ENCODE measurements at regions not wholly inside any gene's neighbourhood (a gene's known extent, or its start where the extent isn't known, plus 50 kb on each side); places are given as distances from the start of the nearest gene placed in this dataset.
A peak's percentile ranks its signal among the peaks of the same experiment; 100 is the strongest.

DNA sequence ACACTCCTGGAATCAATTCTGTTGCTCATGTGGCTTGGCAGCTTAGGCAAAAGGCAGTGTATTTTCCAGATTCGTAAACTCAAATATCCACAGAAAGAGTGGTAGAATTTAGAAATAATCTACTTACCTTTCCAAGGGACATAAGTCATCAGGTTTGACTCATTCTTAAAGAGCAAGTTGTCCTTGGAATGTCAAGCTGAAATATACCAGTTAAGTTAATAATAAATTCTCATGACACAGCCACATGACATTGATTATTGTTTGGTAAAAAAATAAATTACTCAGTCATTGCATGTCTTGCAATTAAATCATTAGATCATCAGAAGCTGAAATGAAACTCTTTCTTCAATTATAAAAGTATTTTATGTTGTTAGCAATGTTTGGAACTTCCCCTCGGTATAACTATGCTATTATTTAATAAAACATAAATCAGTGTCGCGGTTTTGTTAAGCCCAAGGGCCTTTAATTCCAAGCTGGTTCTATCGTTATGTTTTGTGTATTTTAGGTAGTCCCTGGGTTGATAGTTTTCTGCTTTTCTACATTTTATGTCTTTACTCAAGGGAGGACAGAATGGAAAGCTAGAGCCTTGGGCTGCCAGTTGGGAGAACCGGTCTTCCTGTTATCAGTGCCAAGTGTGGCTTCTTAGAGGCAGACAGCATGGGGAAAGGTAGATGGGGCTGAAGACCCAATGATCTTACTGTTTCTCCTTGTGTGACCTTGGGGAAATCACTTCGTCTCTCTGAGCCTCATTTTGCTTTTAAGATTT, 79.3 kb upstream of the PRLR start:
- Mint-ChIP-seq H3K9me3 (no peaks in the 10 kb centered on the region), H3K27me3 (peaks cover 6 to 26% (median 15%) of the 10 kb centered on the region in 3 donors), H3K4me3 (no peak overlapping the region), H3K4me1 (no peaks in the 10 kb centered on the region), H3K27ac (no peak overlapping the region), H3K36me3 (no peaks in the 10 kb centered on the region)
- no peak for DNase-seq
- no peak for ATAC-seq (ENCODE audit: low read depth in 2 of 2)

- no peak overlapping the region for H3K4me3 Mint-ChIP-seq
- DNase-seq (no peak), ATAC-seq (ENCODE audit: low read depth in 2 of 2) (no peak)
- peak overlapping the region in 1 of 6 donors; percentile 47 for H3K27ac Mint-ChIP-seq
- no peaks in the 10 kb centered on the region for H3K9me3 Mint-ChIP-seq
- H3K4me1 Mint-ChIP-seq: no peaks in the 10 kb centered on the region
- H3K27me3 Mint-ChIP-seq: peaks cover 6 to 25% (median 13%) of the 10 kb centered on the region in 3 donors
- no peaks in the 10 kb centered on the region for H3K36me3 Mint-ChIP-seq
Observed at GRCh38 chr5:35308421-35308820, 78.1 kb upstream of the PRLR start.

DNA sequence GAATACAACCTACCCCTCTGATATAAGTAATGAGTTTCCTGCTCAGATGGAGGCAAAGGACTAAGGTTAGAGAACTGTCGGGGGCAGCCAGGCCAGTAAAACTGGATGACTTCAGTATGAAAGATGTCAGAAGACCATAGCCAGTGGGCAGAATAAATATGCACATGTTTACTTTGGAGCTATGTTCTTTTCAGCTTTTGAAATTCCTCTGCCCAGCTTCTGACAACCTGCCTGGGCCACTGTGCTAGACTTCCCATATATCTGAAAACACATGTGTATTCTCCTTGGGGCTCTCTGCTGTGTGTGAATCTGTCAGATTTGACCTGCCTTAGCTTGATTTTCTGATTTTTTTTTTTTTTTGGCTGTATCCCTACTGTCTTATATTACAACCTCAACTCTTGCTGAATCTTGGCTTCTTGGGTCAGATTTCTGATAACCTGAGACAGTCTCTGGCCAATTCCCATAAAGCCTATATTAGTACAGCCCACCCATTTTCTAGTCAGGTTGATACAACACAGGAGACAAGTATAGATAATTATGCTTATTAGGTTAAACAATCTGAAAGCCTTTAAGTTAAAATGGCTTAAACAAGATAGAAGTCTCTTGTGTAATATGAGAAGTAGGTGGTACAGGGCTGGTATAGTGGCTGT, 76.6 kb upstream of the PRLR start:
- no peak for ATAC-seq (ENCODE audit: low read depth in 2 of 2)
- Mint-ChIP-seq H3K4me1 (no peaks in the 10 kb centered on the region), H3K9me3 (peaks cover 0 to 2% (median 0%) of the 10 kb centered on the region in 7 donors), H3K27me3 (peaks cover 6 to 21% (median 8%) of the 10 kb centered on the region in 3 donors), H3K27ac (no peak overlapping the region), H3K36me3 (no peaks in the 10 kb centered on the region), H3K4me3 (no peak overlapping the region)
- DNase-seq: no peak

- no peaks in the 10 kb centered on the region for H3K4me1 Mint-ChIP-seq
- H3K27me3 Mint-ChIP-seq: peaks cover 8 to 21% (median 11%) of the 10 kb centered on the region in 3 donors
- ATAC-seq (ENCODE audit: low read depth in 2 of 2): no peak
- no peak for DNase-seq
- H3K36me3 Mint-ChIP-seq: no peaks in the 10 kb centered on the region
- no peak overlapping the region for H3K4me3 Mint-ChIP-seq
- H3K9me3 Mint-ChIP-seq: peaks cover 0 to 6% (median 2%) of the 10 kb centered on the region in 7 donors
- no peak overlapping the region for H3K27ac Mint-ChIP-seq
Observed at GRCh38 chr5:35305336-35306020, 75.2 kb upstream of the PRLR start.

GRCh38 chr5:35304291-35304690, 74.0 kb upstream of the PRLR start:
- ATAC-seq (ENCODE audit: low read depth in 2 of 2): no peak
- Mint-ChIP-seq H3K27me3 (peaks cover 8 to 15% (median 11%) of the 10 kb centered on the region in 3 donors), H3K4me3 (no peak overlapping the region), H3K27ac (no peak overlapping the region), H3K36me3 (no peaks in the 10 kb centered on the region), H3K9me3 (peaks cover 0 to 12% (median 2%) of the 10 kb centered on the region in 7 donors), H3K4me1 (no peaks in the 10 kb centered on the region)
- no peak for DNase-seq

DNA sequence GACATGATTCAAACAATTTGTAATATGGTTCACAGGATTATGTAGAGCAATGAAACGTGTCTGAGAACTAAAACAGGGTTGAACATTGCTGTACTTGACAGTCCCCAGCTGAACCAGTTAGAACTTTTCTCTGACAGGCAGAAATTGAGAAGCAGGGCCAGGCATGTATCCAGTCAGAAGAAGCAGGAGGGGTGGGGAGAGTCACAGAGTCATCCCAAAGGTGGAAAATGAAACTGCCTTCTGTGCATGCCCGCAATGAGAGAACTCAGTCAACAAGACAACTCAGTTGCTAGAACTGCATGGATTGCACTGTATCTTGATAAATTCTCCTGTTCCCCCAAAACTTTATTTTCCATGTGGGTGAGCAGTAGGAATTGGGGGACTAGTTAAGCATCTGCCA, 72.9 kb upstream of the PRLR start:
- no peak overlapping the region for H3K4me3 Mint-ChIP-seq
- no peak overlapping the region for H3K27ac Mint-ChIP-seq
- no peaks in the 10 kb centered on the region for H3K4me1 Mint-ChIP-seq
- H3K27me3 Mint-ChIP-seq: peaks cover 8 to 15% (median 11%) of the 10 kb centered on the region in 3 donors
- peaks cover 0 to 12% (median 2%) of the 10 kb centered on the region in 7 donors for H3K9me3 Mint-ChIP-seq
- H3K36me3 Mint-ChIP-seq: no peaks in the 10 kb centered on the region
- ATAC-seq (ENCODE audit: low read depth in 2 of 2) (no peak), DNase-seq (no peak)

DNA sequence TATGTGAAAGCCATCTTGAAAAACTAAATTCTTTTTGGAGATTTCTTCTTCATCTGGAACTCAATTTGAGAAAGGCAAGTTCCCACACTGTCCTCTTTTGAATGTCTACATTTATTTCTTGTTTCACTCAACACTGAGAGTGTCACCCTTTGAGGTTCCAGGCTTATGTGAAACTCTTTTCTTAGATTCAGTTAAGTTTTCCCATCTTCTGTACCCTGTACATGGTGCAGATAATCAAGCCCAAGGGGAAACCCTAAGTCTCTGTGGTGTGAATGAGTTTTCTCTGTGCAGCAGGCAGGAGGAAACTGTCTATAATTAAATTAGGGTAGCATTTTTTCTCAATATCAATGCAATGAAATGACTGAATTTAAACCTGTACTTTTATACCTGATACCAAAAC, 72.3 kb upstream of the PRLR start:
- no peak for ATAC-seq (ENCODE audit: low read depth in 2 of 2)
- no peak overlapping the region for H3K27ac Mint-ChIP-seq
- DNase-seq: no peak
- H3K4me1 Mint-ChIP-seq: no peaks in the 10 kb centered on the region
- peaks cover 8 to 15% (median 11%) of the 10 kb centered on the region in 3 donors for H3K27me3 Mint-ChIP-seq
- H3K36me3 Mint-ChIP-seq: no peaks in the 10 kb centered on the region
- H3K9me3 Mint-ChIP-seq: peaks cover 0 to 12% (median 2%) of the 10 kb centered on the region in 7 donors
- no peak overlapping the region for H3K4me3 Mint-ChIP-seq

GRCh38 chr5:35297755-35298154, 67.5 kb upstream of the PRLR start:
- H3K9me3 Mint-ChIP-seq: peaks cover 0 to 23% (median 5%) of the 10 kb centered on the region in 7 donors
- peak overlapping the region in 1 of 8 donors; percentile 12 for H3K4me3 Mint-ChIP-seq
- no peaks in the 10 kb centered on the region for H3K36me3 Mint-ChIP-seq
- no peak overlapping the region for H3K27ac Mint-ChIP-seq
- DNase-seq (no peak), ATAC-seq (ENCODE audit: low read depth in 2 of 2) (no peak)
- H3K27me3 Mint-ChIP-seq: peaks cover 0 to 5% (median 0%) of the 10 kb centered on the region in 3 donors
- no peaks in the 10 kb centered on the region for H3K4me1 Mint-ChIP-seq

DNA sequence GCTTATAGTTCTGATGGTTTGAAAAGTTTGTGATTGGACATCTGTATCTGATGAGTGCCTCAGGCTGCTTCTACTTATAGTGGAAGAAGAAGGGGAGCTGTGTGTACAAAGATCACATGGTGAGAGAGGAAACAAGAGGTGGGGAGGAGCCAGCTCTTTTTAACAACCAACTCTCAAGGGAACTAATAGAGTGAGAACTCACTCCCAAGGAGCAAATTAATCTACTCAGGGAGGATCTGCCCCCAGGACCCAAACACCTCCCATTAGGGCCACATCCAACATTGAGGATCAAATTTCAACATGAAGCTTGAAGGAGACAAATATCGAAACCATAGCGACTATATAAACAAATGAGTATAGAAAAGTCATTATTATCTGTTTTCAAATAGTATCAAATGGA, 64.7 kb upstream of the PRLR start:
- H3K36me3 Mint-ChIP-seq: no peaks in the 10 kb centered on the region
- ATAC-seq (ENCODE audit: low read depth in 2 of 2) (no peak), DNase-seq (no peak)
- H3K27ac Mint-ChIP-seq: peak overlapping the region in 1 of 6 donors; percentile 68
- no peak overlapping the region for H3K4me3 Mint-ChIP-seq
- no peaks in the 10 kb centered on the region for H3K27me3 Mint-ChIP-seq
- peaks cover 0 to 30% (median 6%) of the 10 kb centered on the region in 7 donors for H3K9me3 Mint-ChIP-seq
- H3K4me1 Mint-ChIP-seq: no peaks in the 10 kb centered on the region

DNA sequence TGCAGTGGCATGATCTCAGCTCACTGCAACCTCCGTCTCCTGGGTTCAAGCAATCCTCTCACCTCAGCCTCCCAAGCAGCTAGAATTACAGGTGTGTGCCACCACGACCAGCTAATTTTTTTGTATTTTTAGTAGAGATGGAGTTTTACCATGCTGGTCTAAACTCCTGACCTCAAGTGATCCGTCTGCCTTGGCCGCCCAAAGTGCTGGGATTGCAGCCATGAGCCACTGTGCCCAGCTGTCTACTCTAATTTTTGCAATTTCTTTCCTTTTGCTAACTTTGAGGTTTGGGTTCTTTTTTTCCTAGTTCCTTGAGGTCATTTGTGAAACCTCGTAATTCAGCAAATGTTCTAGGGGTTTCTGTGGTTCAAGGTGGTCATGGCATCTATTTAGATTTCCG, 63.7 kb upstream of the PRLR start:
- peaks cover 0 to 30% (median 6%) of the 10 kb centered on the region in 7 donors for H3K9me3 Mint-ChIP-seq

DNA sequence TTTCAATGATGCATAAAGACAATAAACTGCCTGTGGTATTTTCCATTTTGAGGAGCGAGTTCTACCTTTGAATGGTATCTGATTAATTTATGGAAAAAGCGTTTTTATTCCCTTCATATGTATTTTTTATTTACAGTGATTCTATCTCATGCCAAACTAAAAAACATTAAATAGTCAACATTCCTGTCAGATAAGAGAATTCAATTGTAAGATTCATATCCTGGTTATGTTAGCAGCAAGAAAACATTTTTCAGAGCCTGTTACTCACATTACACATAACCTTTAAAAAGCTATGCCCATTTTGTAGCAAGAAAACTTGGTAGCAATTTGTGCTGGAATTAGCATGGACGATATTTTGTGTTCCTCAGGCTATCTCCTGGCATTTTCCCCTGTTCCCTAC, 55.1 kb upstream of the PRLR start:
- H3K4me3 Mint-ChIP-seq: no peak overlapping the region
- no peak for DNase-seq
- H3K4me1 Mint-ChIP-seq: no peaks in the 10 kb centered on the region
- ATAC-seq (ENCODE audit: low read depth in 2 of 2): no peak
- H3K36me3 Mint-ChIP-seq: no peaks in the 10 kb centered on the region
- no peak overlapping the region for H3K27ac Mint-ChIP-seq
- peaks cover 0 to 6% (median 5%) of the 10 kb centered on the region in 7 donors for H3K9me3 Mint-ChIP-seq
- peaks cover 0 to 6% (median 5%) of the 10 kb centered on the region in 3 donors for H3K27me3 Mint-ChIP-seq

More for the DNA sequence above, 63.7 kb upstream of the PRLR start:
- H3K4me3 Mint-ChIP-seq: no peak overlapping the region
- H3K27me3 Mint-ChIP-seq: no peaks in the 10 kb centered on the region
- no peaks in the 10 kb centered on the region for H3K4me1 Mint-ChIP-seq
- H3K36me3 Mint-ChIP-seq: no peaks in the 10 kb centered on the region
- peak overlapping the region in 1 of 6 donors; percentile 9 for H3K27ac Mint-ChIP-seq
- DNase-seq: no peak
- ATAC-seq (ENCODE audit: low read depth in 2 of 2): no peak

- H3K27ac Mint-ChIP-seq: no peak overlapping the region
- H3K4me1 Mint-ChIP-seq: no peaks in the 10 kb centered on the region
Observed at GRCh38 chr5:35285011-35285410, 54.7 kb upstream of the PRLR start.

GRCh38 chr5:35284364-35284763, 54.1 kb upstream of the PRLR start:
- Mint-ChIP-seq H3K27ac (no peak overlapping the region), H3K36me3 (no peaks in the 10 kb centered on the region), H3K9me3 (peaks cover 0 to 6% (median under 1%) of the 10 kb centered on the region in 7 donors), H3K4me1 (no peaks in the 10 kb centered on the region), H3K27me3 (peaks cover 0 to 6% (median 5%) of the 10 kb centered on the region in 3 donors), H3K4me3 (no peak overlapping the region)
- ATAC-seq (ENCODE audit: low read depth in 2 of 2): no peak
- DNase-seq: no peak

More at GRCh38 chr5:35285011-35285410, 54.7 kb upstream of the PRLR start:
- no peak for ATAC-seq (ENCODE audit: low read depth in 2 of 2)
- Mint-ChIP-seq H3K9me3 (peaks cover 0 to 6% (median 1%) of the 10 kb centered on the region in 7 donors), H3K36me3 (no peaks in the 10 kb centered on the region), H3K4me3 (no peak overlapping the region), H3K27me3 (peaks cover 0 to 6% (median 5%) of the 10 kb centered on the region in 3 donors)
- no peak for DNase-seq
